ENCODE measurements at regions not wholly inside any gene's neighbourhood (a gene's known extent, or its start where the extent isn't known, plus 50 kb on each side); places are given as distances from the start of the nearest gene placed in this dataset.

GRCh38 chr5:125263356-125263755 is 516.9 kb upstream of the ZNF608 start:
- no peak for DNase-seq

- DNase-seq = no peak
Measured at GRCh38 chr5:125266106-125266505, 519.7 kb upstream of the ZNF608 start.

- DNase-seq = no peak
Measured at GRCh38 chr5:125267636-125268248, 521.3 kb upstream of the ZNF608 start.

GRCh38 chr5:125269926-125270325 is 523.5 kb upstream of the ZNF608 start:
- DNase-seq = no peak

GRCh38 chr5:125272357-125272756 is 525.9 kb upstream of the ZNF608 start:
- DNase-seq = no peak

GRCh38 chr5:125274211-125274610 is 527.8 kb upstream of the ZNF608 start:
- DNase-seq = no peak

- DNase-seq = peak; percentile 29
Measured at GRCh38 chr5:125274938-125275724, 528.7 kb upstream of the ZNF608 start.

- no peak for DNase-seq
Measured at GRCh38 chr5:125275725-125276090, 529.3 kb upstream of the ZNF608 start.

- DNase-seq = no peak
Measured at GRCh38 chr5:125276096-125276495, 529.7 kb upstream of the ZNF608 start.

- no peak for DNase-seq
Measured at GRCh38 chr5:125277494-125278154, 531.2 kb upstream of the ZNF608 start.

- DNase-seq = no peak
Measured at GRCh38 chr5:125278711-125279110, 532.3 kb upstream of the ZNF608 start.

GRCh38 chr5:125281667-125282066 is 535.2 kb upstream of the ZNF608 start:
- DNase-seq = no peak

- DNase-seq = no peak
Measured at GRCh38 chr5:125283372-125283771, 536.9 kb upstream of the ZNF608 start.

- peak; percentile 4 for DNase-seq
Measured at GRCh38 chr5:125286271-125286670, 539.8 kb upstream of the ZNF608 start.

GRCh38 chr5:125289606-125290005 is 543.2 kb upstream of the ZNF608 start:
- no peak for DNase-seq

GRCh38 chr5:125290935-125291334 is 544.5 kb upstream of the ZNF608 start:
- DNase-seq = no peak

GRCh38 chr5:125291447-125291846 is 545.0 kb upstream of the ZNF608 start:
- DNase-seq = no peak

- DNase-seq = no peak
Measured at GRCh38 chr5:125293223-125293622, 546.8 kb upstream of the ZNF608 start.

GRCh38 chr5:125293726-125294125 is 547.3 kb upstream of the ZNF608 start:
- no peak for DNase-seq

- DNase-seq = no peak
Measured at GRCh38 chr5:125294844-125295243, 548.4 kb upstream of the ZNF608 start.

GRCh38 chr5:125295405-125295872 is 549.0 kb upstream of the ZNF608 start:
- DNase-seq = no peak

- no peak for DNase-seq
Measured at GRCh38 chr5:125298258-125298657, 551.8 kb upstream of the ZNF608 start.

- DNase-seq = no peak
Measured at GRCh38 chr5:125298746-125299379, 552.4 kb upstream of the ZNF608 start.

- DNase-seq = no peak
Measured at GRCh38 chr5:125301711-125302110, 555.3 kb upstream of the ZNF608 start.
